ENCODE measurements at regions not wholly inside any gene's neighbourhood (a gene's known extent, or its start where the extent isn't known, plus 50 kb on each side); places are given as distances from the start of the nearest gene placed in this dataset.
A peak's percentile ranks its signal among the peaks of the same experiment; 100 is the strongest.

- ATAC-seq = no peak
Observed at GRCh38 chr2:126568734-126569133, 87.2 kb upstream of the GYPC start.

GRCh38 chr2:126571403-126571802, 84.6 kb upstream of the GYPC start:
- 47 to 63% methylated on average over 2 of the region's 3 CpGs for WGBS, 2 donors (ENCODE audit: low coverage in 1 of 2)
- Histone ChIP-seq H3K27ac (no peak overlapping the region), H3K9me3 (no peaks in the 10 kb centered on the region), H3K4me1 (no peaks in the 10 kb centered on the region), H3K4me3 (no peak overlapping the region), H3K27me3 (no peaks in the 10 kb centered on the region), H3K36me3 (no peaks in the 10 kb centered on the region)
- no peak for ATAC-seq
- no peak for TF ChIP-seq CTCF (IDR thresholded peaks at IDR 0.05)
- TF ChIP-seq POLR2A (IDR thresholded peaks at IDR 0.05) = no peak
- no peak for TF ChIP-seq EP300 (IDR thresholded peaks at IDR 0.05)
- no peak for TF ChIP-seq POLR2AphosphoS5 (IDR thresholded peaks at IDR 0.05)

More at GRCh38 chr2:126568734-126569133, 87.2 kb upstream of the GYPC start:
- Histone ChIP-seq H3K27me3 (no peaks in the 10 kb centered on the region), H3K4me3 (no peak overlapping the region), H3K9me3 (no peaks in the 10 kb centered on the region), H3K4me1 (no peaks in the 10 kb centered on the region), H3K36me3 (no peaks in the 10 kb centered on the region), H3K27ac (no peak overlapping the region)
- TF ChIP-seq POLR2A (IDR thresholded peaks at IDR 0.05) (no peak), CTCF (IDR thresholded peaks at IDR 0.05) (no peak), POLR2AphosphoS5 (IDR thresholded peaks at IDR 0.05) (no peak), EP300 (IDR thresholded peaks at IDR 0.05) (no peak)

- Histone ChIP-seq H3K27me3 (no peaks in the 10 kb centered on the region), H3K36me3 (no peaks in the 10 kb centered on the region), H3K4me3 (no peak overlapping the region), H3K9me3 (no peaks in the 10 kb centered on the region), H3K4me1 (no peaks in the 10 kb centered on the region), H3K27ac (no peak overlapping the region)
- TF ChIP-seq POLR2AphosphoS5 (IDR thresholded peaks at IDR 0.05) = no peak
- TF ChIP-seq EP300 (IDR thresholded peaks at IDR 0.05) = no peak
- no peak for TF ChIP-seq CTCF (IDR thresholded peaks at IDR 0.05)
- no peak for TF ChIP-seq POLR2A (IDR thresholded peaks at IDR 0.05)
- 67% methylated on average over 1 of the region's 1 CpG; no CpG with 5 or more reads in 1 of the 2 donors for WGBS, 2 donors (ENCODE audit: low coverage in 1 of 2)
- no peak for ATAC-seq
Observed at GRCh38 chr2:126575631-126576030, 80.3 kb upstream of the GYPC start.

- TF ChIP-seq POLR2A (IDR thresholded peaks at IDR 0.05) (no peak), CTCF (IDR thresholded peaks at IDR 0.05) (no peak), EP300 (IDR thresholded peaks at IDR 0.05) (no peak), POLR2AphosphoS5 (IDR thresholded peaks at IDR 0.05) (no peak)
- no peaks in the 10 kb centered on the region for H3K4me1 ChIP-seq
- WGBS, 2 donors (ENCODE audit: low coverage in 1 of 2) = 85 to 92% methylated on average over 4 to 8 of the region's 9 CpGs
- H3K36me3 ChIP-seq = no peaks in the 10 kb centered on the region
- H3K4me3 ChIP-seq = no peak overlapping the region
- H3K27me3 ChIP-seq = no peaks in the 10 kb centered on the region
- H3K27ac ChIP-seq = no peak overlapping the region
- no peak for ATAC-seq
- no peaks in the 10 kb centered on the region for H3K9me3 ChIP-seq
Observed at GRCh38 chr2:126579868-126580267, 76.1 kb upstream of the GYPC start.

GRCh38 chr2:126586317-126586716, 69.6 kb upstream of the GYPC start:
- no peaks in the 10 kb centered on the region for H3K9me3 ChIP-seq
- ATAC-seq = peak; percentile 53
- no peaks in the 10 kb centered on the region for H3K4me1 ChIP-seq
- H3K27ac ChIP-seq = no peak overlapping the region
- no peaks in the 10 kb centered on the region for H3K36me3 ChIP-seq
- H3K4me3 ChIP-seq = no peak overlapping the region
- no peak for TF ChIP-seq EP300 (IDR thresholded peaks at IDR 0.05)
- no peaks in the 10 kb centered on the region for H3K27me3 ChIP-seq
- 79 to 91% methylated on average over 4 to 7 of the region's 8 CpGs for WGBS, 2 donors (ENCODE audit: low coverage in 1 of 2)
